HG02840 (cell line): ENCODE measurements at regions not wholly inside any gene's neighbourhood (a gene's known extent, or its start where the extent isn't known, plus 50 kb on each side); places are given as distances from the start of the nearest gene placed in this dataset.

Experiments used
- ATAC-seq: cut with Tn5 transposase; IDR thresholded peaks from one replicate; pipeline ENCODE4 v1.9.1; 2021; ENCODE audit warnings: mild to moderate bottlenecking, moderate library complexity, moderate number of reproducible peaks; ENCODE audit not compliant: unreplicated experiment, low FRiP score

DNA sequence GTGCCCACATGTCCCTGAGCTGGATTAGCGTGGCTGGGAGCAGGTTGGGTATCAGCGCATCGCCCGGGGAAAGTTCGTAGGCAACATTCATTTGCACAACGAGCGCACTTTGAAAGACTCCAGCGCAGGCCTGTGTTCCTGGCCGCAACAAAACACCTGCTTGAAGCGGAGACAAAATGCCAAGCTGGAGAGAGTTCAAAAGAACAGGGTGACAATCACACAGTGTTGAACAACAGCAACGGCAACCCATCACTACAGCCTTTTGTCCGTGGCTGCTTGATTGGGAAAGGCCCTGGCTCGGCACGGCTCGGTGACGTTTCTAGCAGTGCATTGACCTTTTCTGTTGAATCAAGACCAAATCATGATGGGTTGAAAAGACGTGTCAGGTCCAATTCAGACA lies 336.3 kb downstream of the IRX1 start:
- no peak for ATAC-seq

DNA sequence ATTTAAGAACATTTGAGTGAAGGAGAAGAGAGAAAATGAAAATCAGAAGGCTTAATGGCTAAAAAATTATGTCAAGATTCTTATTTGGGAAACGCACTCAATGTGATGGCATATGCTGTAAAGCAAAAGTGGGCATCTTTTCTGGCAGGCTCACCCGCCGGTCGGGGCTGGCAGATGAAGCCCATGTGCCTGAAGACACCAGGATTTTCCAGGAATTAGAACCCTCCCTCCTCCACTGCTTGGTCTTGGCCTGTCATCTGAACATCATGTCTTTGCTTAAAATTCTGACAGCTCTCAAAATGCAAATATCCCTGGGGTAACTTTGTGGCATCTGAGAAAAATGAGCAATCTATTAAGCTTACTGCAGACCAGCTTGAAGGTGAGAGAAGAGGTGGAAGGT lies 337.9 kb downstream of the IRX1 start:
- ATAC-seq = no peak

DNA sequence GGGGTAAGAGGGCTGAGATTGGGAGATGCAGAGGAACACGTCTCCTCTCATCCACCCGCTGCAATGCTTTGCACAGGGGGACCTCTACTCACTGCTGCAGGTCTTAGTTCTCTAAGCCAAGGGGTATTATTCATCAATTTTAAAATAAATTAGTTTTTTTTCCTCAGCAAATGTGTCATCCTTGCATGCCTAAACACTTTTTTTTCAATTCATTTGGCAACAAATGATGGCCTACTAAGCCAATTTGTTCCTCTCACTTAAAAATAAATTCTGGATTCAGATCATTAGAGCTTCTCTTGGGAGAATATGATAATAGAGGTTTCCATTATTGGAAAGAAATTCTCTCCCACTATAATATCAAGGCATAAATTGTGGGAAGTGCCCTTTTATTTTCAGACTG lies 338.3 kb downstream of the IRX1 start:
- no peak for ATAC-seq

DNA sequence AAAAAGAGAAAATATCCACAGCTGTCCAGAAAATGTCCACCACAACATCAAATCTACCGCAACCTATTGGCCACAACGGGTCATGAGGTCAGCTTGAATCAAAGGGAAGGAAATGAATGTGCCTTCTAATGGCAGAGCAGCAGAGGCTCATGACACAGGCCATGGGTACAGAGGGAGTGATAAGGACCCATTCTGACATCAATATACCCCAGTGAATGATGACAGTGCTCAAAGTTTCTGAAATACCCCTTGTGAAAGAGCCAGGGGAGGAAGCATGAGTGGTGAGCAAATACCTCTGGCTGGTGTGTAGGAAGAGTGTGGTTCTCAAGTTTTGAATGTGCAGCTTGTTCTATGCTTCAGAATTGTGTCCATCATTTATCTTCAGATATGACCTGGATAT lies 348.2 kb downstream of the IRX1 start:
- no peak for ATAC-seq

DNA sequence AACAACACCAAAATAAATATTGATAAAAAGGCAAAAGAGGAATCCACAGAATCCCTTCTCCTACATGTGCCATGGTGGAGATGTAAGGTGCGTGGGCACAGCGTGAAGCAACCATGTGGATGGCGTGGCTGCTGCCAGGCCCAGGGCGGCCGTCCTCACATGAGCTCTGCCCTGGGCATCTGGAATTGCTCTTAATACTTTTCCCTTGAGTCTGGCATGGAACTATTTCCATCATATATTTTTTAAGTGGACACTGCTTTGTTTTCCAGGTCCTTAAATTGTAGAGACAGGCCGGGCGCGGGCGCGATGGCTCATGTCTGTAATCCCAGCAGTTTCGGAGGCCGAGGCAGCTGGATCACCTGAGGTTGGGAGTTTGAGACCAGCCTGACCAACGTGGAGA lies 349.3 kb downstream of the IRX1 start:
- no peak for ATAC-seq

DNA sequence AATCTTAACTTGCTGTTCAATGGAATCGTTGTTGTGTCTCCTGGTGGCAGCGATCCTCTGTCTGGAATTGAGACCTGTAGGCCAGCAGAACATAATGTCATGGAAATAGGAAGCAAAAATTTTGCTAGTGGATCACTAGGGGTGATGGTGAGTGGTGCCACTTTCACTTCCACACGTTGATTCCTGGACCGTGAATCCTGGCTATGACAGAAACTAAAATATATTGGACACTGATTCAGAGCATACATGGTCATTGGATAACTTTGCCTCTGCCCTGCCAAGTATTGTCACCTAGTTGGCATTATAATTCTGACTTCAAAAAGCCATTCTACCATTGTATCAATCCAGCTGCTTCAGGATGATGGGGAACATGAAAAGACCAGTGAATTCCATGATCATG lies 353.2 kb downstream of the IRX1 start:
- ATAC-seq = no peak

DNA sequence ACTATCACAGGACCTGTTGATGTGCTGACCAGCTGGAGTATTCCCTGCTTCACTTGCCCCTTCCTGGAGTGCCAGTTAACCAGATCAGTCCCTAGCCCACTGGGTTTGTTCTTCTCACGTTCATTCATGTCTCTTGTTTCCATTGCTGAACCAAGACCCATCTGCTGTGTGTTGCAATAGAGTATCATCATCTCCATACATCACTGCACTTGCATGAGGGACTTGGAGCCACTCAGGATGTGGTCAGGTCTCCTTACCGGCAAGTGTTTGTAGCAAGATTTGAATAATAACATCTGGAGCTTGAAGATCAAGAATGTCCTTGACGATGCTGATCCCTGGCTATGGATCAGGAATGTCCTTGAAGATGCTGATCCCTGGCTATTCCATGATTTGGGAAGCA lies 358.6 kb downstream of the IRX1 start:
- no peak for ATAC-seq

DNA sequence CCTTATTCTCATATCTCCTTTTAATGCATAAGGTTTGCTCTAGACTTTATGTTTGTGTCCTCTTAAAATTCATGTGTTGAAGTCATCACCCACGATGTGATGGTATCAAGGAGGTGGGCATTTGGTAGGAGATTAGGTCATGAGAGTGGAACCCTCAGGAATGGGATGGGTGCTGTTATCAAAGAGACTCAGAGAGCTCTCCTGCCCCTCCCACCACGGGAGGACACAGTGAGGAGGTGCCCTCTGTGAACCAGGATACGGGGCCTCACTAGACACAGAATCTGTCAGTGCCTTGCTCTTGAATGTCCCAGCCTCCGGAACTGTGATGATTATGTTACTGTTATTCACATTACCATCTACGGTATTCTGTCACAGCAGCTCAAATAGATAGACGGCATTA lies 359.0 kb downstream of the IRX1 start:
- no peak for ATAC-seq

DNA sequence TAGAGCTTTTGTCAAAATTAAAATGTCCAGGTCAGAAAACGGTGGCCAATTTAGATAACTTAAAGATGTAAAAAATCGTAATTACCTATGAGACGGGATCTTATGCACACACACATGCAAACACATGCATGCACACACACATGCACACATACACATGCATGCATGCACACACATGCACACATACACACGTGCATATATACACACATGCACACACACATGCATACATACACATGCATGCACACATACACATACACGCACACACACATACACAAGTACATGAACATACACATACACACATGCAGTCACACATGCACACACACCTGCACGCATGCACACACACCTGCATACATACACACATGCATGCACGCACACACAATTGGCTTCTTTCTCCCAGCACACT lies 362.0 kb downstream of the IRX1 start:
- no peak for ATAC-seq

DNA sequence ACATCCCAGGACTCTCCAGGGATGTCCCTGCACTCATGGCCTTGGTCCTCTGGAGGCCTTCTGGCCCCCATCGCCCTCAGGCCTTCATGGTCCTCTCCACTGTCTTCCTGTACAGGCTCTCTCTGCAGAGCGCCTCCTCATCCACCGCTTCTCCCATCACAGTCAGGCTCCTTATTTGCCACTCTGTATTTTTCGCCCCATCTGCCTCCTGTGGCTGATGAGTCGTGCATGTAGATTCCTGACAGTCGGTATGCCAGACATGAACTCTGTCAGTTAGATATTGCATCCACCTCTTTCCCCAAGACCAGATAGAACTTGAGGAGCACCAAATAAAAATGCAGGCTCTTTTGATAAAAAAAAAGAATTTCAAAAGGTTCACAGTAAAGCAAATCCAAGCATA lies 362.8 kb downstream of the IRX1 start:
- no peak for ATAC-seq

DNA sequence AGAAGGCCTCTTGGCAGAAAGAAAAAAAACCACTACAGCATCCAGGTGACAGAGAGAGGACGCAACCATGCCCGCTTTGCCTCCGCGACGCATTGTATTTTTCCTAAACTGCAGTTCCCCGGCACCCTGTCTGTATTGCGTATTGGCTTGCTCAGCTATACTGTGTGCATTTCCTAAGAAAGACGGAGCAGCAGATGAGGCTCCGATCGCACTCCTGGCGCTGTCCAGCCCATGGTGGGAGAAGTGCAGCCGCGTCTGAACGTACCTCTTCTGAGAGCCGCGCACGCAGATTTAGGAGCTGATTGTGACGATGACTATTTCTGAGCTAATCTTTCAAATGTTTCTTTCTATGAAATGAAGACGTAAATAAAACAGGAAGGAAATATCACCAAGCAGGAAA lies 366.5 kb downstream of the IRX1 start:
- ATAC-seq = no peak

DNA sequence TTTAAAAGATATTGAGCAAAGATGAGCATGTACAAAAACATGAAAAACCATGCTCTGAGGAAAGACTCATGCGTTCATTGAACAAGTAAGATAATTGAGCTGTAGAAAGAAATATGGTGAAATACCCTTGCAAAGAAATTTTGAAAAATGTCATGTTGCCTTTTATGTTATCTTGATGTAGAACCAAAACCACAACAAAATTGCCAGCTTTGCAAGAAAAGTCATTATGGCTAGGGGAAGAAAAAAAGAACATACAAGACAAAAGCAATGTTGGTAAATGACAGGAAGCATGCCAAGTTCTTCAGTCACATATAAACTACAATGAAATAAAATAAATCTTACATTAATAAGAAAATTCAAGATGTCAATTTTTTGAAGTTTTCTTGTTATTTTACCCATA lies 368.0 kb downstream of the IRX1 start:
- no peak for ATAC-seq

DNA sequence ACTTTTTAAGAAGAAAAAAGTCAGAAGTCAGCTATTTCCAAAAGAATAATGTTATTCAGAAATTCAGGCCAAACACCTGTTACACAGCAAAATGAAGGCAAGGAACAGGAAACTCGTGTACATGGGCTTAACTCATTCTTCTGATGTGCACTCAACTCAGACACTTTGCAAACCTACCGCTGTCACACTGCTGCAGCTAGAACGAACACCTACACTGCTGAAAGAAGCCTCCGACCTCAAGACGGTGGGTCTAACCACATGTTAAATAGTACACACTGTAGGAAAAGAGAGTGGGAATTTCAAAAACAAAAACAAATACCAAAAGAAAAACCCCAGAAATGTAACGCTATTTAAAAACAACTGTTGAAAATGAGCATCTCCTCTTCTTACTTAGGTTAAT lies 384.5 kb downstream of the IRX1 start:
- ATAC-seq = no peak

DNA sequence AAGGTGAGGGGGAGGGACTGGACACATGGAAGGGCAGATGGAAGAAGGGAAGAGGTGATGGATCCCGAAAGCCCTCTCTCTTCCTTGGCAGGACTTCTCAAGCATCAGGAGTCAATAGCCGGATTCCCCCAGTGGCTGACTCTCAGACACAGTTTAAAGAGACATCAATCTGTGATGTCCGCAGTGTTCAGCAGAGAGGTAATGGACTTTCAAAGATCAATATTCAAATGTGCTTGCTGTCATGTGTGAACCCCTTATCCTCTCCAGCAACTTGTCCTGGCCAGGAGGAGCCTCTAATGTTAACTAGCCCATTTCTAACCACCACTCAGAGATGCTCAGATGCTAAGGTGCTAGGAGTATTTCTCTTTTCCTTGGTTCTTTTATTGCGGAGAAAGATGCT lies 392.2 kb downstream of the IRX1 start:
- no peak for ATAC-seq

DNA sequence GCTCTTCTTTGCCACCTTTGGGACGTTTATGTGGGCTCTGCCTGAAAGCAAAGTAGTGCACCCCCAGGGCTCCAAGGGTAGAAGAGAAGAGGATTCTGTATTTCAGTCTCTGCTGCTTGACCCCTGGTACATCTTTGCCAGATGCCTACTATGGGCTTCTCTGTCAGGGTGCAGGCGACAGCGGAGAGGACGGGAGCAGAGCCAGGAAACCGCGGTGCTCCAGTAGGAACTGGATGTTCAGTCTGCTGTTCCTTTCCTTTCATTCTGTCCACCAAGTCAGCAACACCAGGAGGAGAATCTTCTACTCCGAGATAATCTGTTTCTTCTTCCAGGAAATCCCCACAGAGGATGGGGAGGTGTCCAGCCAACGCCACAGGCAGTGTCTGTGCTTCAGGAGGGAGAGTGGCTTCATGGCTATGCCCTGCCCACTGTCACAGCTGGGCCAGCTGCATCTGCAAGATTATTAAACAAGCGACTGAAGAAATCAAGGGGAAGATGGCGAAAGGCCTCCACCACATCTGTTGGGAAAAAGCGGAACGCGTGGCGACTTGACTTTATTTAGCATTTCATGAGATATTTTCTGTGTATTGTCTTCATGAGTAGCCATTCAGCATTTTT lies 398.3 kb downstream of the IRX1 start:
- no peak for ATAC-seq

DNA sequence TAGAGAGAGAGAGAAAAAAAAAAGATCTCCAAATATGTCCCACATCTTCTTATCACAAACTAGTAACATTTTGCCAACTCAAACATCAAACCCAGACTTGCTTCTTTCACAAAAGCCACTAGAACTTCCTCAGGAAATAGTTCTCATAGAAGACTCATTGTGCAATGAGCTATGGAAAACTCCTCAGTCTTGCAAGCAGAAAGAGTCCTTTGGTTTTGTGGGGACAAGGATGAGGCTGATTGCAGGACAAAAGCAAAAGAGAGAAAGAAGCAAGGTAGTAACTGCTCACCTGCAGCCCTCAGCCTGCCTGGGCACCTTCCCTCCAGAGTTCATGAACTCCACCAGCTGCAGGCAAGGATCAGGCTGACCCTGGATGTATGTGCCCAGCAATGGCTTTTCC lies 399.0 kb downstream of the IRX1 start:
- ATAC-seq = no peak

DNA sequence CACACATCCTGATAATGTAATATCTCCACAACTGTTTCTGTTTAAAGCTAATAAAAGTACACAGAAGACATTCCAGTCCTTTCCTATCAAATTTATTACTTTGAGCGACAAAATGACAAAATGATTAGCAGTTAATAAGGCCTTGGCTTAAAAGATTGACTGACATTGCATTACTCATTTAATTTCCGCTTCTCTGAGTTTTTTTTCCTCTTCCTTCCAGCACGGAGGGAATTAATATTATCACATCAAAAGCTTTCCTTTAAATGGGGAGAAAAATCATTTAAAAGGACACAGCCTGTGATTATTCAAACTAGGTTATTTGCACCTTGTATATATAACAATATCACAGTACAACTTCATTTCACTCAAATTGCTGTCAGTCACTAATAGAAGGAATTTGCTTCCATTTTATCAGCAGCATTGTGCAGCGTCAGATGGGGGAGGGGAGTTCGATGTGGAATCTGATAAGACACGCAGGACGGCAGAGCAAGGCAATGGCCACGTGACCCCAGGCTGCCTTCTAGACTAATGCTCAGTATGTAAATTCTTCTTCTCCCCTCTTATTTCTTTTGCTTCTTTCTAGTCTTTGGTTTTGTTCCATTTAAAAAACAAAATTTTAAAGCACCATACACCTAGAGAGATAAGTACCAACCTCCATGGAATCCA lies 400.5 kb downstream of the IRX1 start:
- no peak for ATAC-seq

DNA sequence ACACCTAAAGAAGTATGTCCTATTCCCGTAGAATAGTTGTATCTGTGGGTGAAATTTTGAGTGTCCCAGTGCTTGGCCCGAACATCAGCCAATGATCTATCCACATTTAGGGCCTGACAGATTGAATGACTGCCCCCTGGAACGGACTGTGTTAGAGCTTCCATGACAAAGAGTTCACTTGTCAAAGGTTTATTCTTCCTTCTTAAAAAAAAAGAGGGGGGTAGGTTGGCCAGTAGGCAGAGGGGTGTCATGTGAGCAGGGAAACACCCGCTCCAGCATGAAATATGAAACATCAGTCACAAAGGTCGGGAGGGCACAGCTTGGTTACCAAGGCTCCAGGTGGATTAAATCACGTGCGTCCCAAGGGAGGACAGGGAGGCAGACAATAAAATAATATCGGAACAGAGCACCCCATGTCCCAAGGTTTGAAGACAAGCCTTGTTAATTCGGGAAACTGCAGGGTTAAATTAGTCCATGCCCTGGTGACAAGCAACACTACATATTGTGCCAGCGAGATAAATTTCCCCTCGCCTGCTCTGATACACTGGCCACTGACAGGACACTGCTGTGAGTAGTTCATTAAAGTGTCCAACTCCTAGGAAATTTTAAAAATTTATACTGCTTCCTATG lies 401.2 kb downstream of the IRX1 start:
- no peak for ATAC-seq

DNA sequence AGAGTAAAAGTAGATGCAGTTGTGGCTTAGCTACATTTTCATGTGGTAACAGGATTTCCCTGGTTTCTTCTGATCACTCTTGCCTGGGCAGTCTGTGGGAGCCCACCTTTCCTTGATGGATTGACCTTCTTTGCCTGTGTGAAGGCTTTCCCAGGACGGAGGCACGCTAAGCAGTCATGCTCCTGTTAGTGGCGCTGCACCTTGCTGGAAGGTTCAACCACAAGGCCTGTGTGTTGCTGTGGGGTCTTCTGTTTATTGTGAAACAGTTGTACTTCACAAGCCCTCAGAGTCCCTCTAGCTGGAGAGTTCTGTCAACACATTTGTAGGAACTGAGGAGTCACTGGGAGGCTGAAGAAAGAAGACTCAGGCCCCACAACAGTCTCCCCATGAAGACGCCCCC lies 402.0 kb downstream of the IRX1 start:
- no peak for ATAC-seq

DNA sequence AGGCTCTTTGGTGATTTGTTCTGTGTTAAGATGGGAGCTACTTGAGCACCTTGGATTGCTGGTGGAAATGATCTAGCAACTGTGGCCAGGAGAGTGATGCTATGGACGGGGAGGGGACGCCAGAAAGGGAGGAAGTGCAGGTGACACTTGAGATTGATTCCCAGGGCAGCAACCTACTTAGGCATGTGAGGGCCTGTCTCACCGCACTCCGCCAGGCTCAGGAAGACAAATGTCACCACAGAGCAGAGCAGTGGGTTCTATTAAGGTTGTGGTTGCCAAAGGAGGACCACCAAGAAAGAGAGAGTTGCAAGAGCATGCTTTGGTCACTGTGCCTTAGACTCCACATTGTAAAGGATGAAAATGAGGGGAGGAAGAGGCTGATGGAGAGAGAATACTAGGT lies 404.3 kb downstream of the IRX1 start:
- ATAC-seq = no peak

DNA sequence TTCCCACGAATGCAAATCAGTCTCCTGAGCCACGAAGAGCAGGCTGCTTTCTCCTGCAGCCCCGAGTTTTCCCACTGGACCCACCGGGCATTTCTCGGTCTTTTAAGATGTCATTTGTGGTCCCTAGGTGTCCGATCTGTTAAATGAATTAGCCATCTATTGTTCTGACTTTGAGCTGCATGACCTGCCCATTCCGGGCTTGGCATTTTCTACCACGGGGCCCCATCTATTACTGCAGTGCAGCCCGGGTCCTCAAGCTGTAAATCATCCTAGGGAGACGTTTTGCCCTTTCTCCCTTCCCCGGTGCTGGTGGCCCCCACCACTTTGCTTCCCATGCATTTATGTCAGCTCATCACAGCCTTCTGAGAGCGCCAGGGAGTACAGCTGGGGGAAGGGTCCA lies 405.4 kb downstream of the IRX1 start:
- ATAC-seq = no peak
